GM21526 (cell line): ENCODE measurements at regions not wholly inside any gene's neighbourhood (a gene's known extent, or its start where the extent isn't known, plus 50 kb on each side); places are given as distances from the start of the nearest gene placed in this dataset.
"Not testable (repeated sequence)": the region's sequence is repeated elsewhere in the genome, so short reads cannot be mapped to it uniquely, and the experiment has no call there.

Source experiments
- ATAC-seq: cut with Tn5 transposase; IDR thresholded peaks from one replicate; pipeline ENCODE4 v1.9.1; 2021; ENCODE audit warnings: moderate library complexity; ENCODE audit not compliant: unreplicated experiment, low FRiP score

DNA sequence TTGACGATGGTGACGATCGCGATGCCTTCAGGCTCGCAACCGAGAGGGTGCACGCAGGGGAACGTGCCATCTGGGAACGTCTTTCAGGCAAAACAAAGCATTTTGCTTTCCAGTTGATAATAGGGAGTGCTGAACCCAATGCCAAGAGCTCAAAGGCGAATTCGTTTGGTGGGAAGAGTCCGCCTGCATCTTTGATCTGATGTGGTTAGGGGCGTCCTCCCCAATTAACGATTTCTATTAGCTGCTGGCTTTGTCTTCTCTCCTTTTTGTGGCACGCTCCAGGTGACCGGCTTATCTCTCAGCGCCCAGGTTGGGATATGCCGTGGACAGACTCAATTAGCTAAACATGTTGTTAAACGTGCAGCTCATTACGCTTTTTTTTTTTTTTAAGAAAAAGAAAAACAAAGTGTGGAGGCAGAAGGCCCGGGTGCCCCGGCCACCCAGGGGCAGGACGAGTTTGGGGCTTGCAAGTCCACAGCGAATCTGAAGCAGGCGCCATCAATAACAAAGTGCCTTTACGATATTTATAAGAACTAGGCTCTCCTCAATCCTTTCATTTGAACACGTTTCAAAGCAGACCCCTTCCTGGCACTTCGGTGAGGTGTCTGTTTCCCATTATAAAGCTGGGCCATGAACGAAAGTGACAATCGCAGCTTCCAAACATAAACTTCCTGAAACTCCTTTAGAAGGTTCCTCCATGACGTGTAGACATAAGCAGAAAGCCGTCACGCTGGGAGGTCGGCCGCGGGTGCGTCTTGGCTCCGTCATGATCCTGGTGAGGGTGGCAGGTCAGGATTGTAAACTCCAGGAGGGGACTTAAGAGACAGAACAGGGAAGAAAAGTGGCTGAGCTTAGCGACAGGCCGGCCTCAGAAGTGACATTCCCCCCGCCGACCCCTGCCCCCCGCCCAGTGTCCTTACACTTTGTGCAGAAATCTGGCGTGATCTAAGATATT is 155.3 kb downstream of the LAT start:
- not testable (repeated sequence) for ATAC-seq

DNA sequence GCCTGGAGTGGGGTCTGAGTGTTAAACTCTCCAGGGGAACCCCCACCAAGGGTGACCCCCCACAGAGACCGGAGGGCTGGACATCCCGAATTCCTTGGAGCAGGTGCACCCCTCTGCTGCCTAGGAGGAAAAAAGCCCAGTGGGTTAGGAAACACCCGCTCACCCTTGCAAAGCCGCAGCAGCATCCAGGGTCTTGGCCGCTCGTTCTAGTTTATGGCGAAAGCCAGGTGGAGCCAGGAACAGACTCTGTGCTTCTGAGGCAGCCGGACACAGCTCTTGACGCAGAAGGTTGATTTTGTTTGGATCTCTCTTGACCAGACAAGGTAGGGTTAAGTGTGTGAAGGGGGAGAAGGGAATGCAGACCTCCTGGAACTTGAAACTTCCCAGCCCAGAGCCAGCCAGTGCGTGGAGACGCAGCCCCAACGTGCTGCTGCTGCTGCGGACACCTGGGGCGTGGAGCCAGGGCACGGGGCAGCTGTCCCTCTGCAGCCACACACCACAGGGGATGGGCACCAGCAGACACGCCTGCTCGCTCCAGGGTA is 154.5 kb downstream of the LAT start:
- no peak for ATAC-seq

DNA sequence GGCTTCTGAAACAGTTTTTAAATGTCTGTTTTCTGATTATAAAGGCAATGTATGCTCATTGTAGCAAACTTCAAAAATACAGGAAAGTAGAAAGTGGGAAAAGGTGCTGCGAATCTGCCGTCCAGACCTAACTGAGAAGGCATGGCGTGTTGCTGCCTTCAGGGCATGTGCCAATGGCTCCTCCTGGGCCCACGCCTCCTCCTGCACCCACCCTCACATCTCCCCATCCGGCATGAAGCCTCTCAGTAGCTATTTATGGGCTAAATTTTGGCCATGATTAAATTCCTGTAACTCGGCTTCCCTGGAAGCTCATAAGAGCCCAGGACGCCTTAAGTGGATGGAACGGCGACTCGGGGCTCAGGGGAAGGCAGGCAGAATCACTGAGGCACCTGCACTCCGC is 153.8 kb downstream of the LAT start:
- not testable (repeated sequence) for ATAC-seq

DNA sequence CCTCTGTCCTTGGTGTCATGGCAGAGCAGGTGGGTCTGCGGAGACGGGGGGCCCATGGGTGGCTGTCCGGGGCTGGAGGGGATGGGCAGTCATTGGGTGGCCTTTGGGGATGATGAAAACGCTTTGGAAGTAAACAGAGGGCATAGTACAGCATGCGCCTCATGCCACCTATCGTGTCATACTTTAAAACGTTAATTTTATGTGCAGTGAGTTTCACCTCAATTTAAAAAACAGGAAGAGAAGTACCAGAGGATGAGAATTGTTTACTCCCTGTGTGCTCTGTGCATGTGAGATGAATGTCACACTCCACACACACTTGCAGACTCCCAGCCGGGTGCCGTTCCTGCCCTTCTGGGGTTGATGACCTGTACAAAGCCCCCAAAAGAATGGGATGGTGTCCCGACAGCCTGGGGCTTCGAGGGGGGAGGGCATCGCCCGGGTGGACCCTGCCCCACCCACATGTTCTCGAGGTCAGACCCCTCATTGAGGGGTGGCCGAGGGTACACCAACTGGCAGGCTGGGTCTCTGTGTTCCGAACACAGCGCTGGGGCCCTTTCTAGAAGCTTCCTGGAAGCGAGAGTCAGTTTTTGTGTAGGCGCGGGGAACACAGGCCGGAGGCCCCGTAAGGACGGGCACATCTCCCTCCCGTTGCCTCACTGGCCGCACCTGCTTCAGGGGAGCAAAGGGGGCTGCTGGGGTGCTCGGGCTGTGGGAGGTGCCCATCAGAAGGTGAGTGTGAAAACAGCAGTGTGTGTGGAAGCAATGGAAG is 153.2 kb downstream of the LAT start:
- not testable (repeated sequence) for ATAC-seq

DNA sequence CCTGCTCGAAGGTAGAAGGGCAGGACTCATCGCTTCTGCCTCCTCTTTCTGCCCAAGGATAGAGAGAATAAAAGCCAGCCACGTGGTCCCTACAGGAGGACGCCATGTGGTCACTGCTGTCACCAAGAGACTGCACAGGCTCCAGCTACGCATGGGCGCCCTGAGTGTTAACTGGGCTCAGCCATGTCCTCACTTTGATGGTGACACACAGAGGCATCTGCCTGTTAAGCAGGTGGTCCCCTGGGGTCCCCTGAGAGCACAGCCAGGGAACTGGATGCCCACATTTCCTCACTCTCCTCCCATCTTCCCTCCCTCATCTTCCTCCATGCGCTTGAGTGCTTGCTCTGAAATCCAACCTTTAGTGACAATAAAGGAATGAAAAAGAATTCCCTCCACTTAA is 152.6 kb downstream of the LAT start:
- ATAC-seq = not testable (repeated sequence)

DNA sequence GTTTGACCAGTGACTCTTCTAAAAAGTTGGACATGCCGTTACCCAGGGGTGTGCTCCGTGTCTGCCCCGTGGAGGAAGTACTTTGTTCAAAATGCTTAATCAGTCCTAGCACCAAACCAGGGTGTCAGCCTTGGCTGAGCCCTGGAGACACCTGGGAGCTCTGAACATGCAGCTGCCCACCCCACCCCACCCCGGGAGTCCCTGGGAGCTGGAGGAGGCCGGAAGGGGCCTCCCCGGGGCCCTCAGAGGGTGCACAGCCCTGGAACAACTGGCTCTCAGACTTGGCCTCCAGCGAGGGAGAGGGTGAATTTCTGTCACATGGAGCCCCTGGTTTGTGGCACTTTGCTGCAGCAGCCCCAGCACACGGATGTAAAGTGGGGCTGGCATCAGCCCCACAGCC is 152.1 kb downstream of the LAT start:
- not testable (repeated sequence) for ATAC-seq

DNA sequence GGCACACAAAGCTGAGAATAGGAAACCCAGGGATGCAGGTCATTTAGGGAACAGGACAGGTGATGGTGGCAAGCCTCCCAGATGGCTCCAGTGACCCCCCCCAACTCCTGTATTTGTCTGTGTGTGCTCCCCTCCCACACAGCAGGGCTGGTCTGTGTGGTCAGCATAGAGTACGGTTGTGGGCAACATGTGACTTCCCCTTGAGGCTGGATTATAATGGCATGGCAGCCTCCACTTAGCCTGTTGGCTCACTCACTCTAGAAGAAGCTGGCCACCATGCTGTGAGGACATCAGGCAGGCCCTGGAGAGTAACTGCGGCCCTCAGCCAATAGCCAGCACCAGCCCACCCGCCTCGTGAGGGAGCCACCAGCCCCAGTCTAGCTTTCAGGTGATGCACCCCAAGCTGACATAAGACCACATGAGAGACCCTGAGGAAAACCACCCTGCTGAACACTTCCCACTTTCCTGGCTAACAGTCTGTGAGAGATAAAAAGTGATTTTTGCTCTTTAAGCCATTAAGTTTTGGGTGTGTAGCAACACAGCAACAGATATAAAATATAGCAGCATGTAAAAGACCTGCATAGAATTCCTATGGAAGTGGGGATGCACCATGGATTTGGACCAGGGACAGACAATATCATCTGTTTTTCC is 151.3 kb downstream of the LAT start:
- not testable (repeated sequence) for ATAC-seq

DNA sequence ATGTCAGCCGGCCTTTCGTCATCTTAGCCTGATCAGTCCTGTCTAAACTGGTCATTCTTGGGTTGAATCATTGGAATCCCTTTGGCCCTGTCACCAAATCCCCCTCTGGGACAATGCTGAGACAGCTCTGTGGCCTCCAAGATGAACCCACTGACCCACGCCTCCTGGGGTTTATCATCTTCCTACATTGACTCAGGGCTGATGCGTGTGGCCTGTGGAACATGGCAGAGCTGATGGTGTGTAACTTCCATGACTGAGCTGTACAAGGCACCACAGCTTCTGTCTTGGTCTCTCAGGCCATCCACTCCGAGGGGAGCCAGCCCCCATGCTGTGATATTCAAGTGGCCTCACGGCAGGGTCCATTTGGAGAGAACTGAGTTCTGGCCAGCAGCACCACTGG is 150.2 kb downstream of the LAT start:
- ATAC-seq = not testable (repeated sequence)

DNA sequence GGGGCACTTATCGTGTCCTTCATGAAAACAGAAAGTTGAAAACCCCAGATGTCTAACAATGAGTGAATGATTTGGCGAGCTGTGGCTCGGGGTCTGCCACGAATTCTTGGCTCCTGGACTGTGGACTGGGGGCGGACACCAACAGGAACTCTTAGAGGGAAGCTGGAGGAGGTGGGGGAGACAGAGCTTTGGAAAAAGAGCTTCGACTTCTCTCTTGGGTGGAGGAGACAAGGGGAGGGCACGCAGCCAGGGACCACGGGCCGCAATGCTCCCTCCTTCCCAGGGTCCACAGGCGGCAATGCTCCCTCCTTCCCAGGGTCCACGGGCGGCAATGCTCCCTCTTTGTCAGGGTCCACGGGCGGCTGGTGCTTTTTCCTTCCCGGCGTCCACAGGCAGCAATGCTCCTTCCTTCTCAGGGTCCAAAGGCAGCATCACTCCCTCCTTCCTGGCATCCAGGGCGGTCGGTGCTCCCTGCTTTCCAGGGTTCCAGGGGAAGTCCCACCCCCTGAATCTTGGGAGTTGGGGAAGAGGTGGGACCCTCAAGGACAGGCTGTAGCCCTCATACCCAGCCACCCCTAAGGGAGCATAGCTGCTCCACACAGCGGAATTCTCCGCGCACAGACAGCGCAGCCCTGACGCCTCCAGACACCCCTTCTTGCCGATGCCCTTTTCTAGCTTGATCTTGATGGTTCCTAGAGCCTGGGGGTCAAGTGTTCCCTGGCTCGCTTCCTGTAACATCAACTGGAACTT is 149.0 kb downstream of the LAT start:
- ATAC-seq = not testable (repeated sequence)

DNA sequence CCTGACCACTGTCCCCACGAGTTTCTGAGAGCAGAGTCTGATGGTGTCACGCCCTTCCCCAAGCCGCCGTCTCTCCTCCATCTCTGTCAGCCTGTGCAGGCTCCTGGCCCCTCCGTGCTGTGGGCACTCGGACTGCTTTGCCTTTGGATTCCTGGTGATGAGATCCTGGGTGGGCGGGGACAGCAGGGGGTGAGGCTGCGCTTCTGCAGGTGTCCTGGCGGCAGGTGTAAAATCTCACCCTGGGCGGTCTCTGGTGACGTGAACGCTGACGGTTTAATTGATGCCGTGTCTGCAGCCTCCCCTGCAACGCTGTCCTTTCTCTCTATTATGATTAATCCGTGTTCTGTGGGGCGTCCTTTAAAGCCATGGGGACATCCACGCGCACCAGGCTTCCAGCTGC is 148.0 kb downstream of the LAT start:
- ATAC-seq = not testable (repeated sequence)

DNA sequence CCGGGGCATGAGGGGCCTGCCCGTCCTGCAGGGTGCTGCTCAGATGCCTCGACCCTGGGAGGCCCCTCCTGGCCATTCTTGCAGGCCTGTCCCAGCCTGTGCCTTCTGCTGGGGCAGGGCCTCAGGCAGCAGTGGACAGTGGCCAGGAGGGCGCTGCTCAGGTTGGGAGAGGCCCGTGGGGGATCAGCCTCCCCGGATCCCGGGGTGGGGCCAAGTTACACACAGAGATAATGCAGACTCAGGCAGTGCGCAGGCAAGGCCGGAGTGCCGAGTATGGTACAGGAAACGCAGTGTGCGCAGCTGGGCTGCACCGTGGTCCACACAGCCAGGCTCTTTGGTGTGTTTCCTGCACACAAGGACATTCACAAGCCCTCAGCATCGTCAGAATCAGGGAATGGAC is 147.6 kb downstream of the LAT start:
- not testable (repeated sequence) for ATAC-seq

DNA sequence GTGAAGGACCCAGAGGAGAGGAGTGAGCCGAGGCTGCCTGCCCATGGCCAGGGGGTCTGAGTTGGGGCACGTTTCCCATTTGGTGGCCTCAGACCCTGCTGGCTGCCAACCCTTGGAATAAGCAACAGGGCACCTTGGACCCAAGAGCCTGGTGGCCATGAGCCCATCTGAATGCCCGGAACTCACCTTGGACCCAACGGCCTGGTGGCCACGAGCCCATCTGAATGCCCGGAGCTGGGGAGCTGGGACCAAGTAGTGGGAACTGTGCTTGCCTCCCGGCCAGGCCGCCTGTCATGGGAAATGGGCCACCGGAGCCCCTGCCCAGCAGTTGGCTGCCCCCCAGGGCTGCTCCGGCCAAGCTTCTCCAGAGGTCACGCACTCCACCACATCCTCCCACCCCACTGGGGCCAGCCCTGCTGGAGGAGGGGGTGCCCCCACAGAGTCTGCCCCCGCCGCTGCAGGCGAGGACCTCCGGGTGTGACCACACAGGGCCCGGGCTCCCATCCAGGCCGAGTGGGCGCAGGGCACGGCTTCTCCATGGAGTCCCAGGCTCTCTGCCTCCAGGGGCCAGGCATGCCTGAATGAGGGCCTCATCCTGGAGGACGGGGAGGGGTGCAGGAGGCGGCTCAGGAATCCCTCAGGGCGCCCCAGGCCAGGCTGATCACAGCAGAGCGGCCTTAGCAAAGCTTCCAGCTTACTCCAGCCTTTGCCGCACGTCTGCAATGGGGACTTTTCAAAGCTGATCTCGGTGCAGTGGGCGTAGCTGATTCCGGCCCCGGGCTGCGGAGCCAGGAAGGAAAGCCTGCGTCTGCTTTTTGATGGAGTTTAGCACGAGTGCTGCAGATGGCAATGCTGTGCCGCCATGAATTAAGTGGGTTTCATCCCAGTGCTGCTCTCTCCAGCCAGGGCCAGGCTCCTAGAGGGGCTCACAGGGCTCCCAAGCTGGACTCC is 146.3 kb downstream of the LAT start:
- ATAC-seq = not testable (repeated sequence)

DNA sequence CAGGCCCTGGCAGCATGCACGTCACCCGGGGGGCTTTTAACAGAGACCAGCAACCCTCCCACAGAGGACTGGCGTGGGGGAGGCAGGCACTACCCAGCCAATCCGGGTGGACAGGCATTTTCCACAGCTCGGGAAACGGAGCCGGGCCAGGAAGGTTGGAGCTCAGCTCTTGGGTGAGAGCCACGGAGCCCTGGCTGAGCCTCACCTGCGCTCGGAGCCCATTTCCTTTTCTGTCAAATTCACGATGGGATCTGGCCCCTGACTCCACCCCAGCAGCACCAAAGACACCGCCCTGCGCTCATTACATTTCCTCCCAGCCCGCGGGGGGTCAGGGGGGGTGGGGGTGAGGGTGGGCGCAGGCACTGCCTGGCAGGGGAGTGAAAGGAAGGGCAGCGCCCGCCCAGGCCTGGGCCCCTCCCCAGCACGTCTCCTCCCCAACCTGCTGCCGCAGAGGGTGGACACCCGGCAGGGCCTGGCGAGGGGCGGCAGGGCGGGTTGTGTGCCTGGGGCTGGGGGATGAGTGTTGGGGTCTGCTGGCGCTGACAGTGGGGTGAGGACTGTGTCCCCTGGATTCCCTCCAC is 145.4 kb downstream of the LAT start:
- ATAC-seq = not testable (repeated sequence)

DNA sequence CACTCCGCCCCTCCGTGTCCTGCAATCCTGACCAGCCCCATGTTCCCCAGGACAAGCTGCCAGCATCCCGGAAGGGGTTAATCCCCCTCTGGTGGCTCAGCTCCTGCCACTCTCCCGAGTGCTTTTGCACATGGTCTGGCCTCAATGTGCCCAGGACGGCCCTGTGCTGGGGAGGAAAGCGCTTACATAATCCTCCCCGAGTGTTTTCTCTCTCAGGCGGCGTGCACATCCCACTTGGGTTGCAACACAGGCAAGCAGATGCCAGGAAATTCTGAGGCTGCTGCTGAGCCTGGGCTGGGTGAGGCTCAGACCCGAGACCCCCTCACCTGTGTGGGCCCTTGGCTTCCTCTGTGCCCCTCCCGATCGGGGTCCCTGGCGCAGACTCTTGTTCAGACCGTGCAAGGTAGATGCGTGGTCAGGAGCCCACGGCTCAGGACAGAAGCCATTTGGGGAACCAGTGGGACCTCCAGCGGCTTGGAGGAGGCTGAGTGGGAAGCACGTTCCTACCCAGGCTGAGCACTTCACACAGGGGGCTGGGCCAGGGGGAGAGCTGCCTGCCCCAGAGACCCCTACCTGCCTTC is 144.7 kb downstream of the LAT start:
- not testable (repeated sequence) for ATAC-seq

DNA sequence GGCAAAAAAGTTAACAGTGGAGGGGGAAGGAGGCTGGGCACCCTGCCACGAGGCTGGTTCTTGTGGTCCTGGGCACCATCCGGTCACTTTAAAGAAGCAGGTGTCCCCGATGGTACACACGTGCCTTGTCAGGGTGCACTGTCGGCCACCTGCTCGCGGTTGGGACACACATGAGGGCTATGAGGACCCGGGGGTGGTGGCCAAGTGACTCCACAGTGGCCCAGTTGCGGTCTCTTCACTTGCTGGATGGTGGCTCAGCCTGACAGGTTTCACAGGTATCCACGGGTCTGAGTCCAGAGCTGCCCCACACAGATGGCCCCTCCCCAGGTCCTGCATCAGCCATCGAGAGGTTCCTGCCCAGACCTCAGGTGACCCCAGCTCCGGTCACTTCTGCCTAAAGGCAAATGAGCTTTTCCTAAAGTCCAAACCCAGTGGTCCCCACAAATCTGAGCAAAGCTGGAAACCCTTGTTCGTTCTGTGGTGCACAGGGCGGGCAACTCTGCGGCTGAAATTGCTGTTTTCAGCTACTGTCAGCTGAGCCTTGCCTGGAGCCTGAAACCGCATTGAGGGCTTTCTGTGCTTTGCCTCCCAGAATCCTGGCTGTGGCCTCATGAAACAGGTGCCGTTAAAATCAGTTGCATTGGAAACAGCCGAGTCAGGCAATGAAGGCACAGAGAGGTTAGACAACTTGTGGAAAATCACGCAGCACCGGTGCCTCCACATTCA is 144.0 kb downstream of the LAT start:
- not testable (repeated sequence) for ATAC-seq

DNA sequence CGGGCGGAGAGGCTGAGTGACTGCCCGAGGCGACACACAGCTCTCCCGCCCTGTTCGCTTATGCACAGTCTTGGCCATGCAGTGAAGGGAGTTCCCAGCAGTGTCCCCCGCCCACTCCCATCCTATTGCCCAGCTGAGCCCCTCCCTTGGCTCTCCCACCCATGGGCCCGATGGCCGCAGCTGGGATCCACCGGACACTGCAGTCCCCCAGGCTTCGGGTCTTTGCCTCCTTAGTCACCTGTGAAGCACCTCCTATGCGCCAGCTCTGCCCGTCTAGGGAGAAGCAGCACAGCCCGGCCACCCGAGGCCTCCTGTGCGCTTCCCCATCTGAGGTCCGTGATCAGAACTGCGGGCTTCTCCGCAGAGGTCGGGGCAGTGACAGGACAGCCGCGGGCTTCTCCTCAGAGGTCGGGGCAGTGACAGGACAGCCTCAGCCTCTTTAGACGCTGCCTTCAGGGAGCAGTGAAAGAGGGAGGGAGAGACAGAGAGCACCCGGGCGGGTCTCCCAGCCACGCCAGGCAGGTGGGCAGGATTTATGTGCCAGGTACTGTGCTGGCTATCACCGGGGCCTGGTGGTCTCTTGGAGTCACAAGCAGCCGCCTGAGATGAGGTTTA is 143.1 kb downstream of the LAT start:
- not testable (repeated sequence) for ATAC-seq

DNA sequence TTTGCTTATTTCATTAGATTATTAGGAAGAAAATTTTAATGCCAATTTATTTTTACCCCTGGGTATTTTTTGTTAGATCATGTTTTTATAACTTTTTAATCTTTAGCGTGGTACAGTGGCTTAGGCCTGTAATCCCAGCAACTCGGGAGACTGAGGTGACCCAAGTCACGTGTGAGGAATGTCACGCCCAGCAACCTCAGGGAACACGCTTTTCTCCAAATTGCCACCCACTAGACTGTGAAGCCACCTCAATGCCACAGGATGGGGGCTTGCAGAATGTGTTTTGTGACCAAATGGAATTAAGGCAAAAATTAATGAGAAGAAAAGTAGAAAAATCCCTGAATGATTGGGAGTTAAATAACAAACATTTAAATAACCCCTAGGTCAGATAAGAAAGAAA is 141.8 kb downstream of the LAT start:
- no peak for ATAC-seq
